ENCODE measurements at regions not wholly inside any gene's neighbourhood (a gene's known extent, or its start where the extent isn't known, plus 50 kb on each side); places are given as distances from the start of the nearest gene placed in this dataset.
A peak's percentile ranks its signal among the peaks of the same experiment; 100 is the strongest.

GRCh38 chr7:26614503-26614902 is 249.9 kb downstream of the SKAP2 start:
- FAIRE-seq, result no peak
- ChIA-PET CTCF (no interaction called here), POLR2A (no interaction called here)

GRCh38 chr7:26616235-26616634 is 248.2 kb downstream of the SKAP2 start:
- Histone ChIP-seq H3K4me3 (no peak overlapping the region), H3K9me3 (no peaks in the 10 kb centered on the region), H3K4me2 (no peak overlapping the region), H3K27ac (no peak overlapping the region), H3K4me1 (no peaks in the 10 kb centered on the region)
- ATAC-seq, result peak in 1 of 2 experiments; percentile 28; a peak in 1 of 6 replicates
- 51% methylated on average over 7 of the region's 7 CpGs for WGBS (ENCODE audit: missing lambda C conversion rate)
- CTCF ChIA-PET, result interaction anchor here (0.7 to 1.4 kb wide), 3 partner anchors 12 to 13 kb away, joined by 3 to 5 read pairs (median 3); no protein-coding TSS in a partner anchor
- peak in 1 of 2 experiments; percentile 8 for DNase-seq (ENCODE audit: low read depth in 1 of 2, low spot score in 1 of 2)
- POLR2A ChIA-PET, result no interaction called here
- FAIRE-seq, result no peak
- no peak for TF ChIP-seq KDM5A (IDR thresholded peaks at IDR 0.05)
- TF ChIP-seq KDM1A (IDR thresholded peaks at IDR 0.05; ENCODE audit: low read depth), result no peak
- no peak for TF ChIP-seq EHF (CRISPR knock-in tag; IDR thresholded peaks at IDR 0.05)
- TF ChIP-seq CBX8 (IDR thresholded peaks at IDR 0.05), result no peak
- TF ChIP-seq HOXB13 (CRISPR knock-in tag; IDR thresholded peaks at IDR 0.05; ENCODE audit: low read depth), result no peak
- TF ChIP-seq ZNF302 (CRISPR knock-in tag; IDR thresholded peaks at IDR 0.05), result no peak
- TF ChIP-seq, protein P1, sequence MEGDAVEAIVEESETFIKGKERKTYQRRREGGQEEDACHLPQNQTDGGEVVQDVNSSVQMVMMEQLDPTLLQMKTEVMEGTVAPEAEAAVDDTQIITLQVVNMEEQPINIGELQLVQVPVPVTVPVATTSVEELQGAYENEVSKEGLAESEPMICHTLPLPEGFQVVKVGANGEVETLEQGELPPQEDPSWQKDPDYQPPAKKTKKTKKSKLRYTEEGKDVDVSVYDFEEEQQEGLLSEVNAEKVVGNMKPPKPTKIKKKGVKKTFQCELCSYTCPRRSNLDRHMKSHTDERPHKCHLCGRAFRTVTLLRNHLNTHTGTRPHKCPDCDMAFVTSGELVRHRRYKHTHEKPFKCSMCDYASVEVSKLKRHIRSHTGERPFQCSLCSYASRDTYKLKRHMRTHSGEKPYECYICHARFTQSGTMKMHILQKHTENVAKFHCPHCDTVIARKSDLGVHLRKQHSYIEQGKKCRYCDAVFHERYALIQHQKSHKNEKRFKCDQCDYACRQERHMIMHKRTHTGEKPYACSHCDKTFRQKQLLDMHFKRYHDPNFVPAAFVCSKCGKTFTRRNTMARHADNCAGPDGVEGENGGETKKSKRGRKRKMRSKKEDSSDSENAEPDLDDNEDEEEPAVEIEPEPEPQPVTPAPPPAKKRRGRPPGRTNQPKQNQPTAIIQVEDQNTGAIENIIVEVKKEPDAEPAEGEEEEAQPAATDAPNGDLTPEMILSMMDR (IDR thresholded peaks at IDR 0.05), result no peak
- TF ChIP-seq ZC3H11A (IDR thresholded peaks at IDR 0.05), result no peak
- no peak for TF ChIP-seq JUN (IDR thresholded peaks at IDR 0.05)
- no peak for TF ChIP-seq ESRRA (IDR thresholded peaks at IDR 0.05; ENCODE audit: borderline replicate concordance, low read length)
- no peak for TF ChIP-seq NPAS2 (CRISPR knock-in tag; IDR thresholded peaks at IDR 0.05; ENCODE audit: borderline replicate concordance)

More at GRCh38 chr7:26614503-26614902, 249.9 kb downstream of the SKAP2 start:
- no peaks in the 10 kb centered on the region for H3K9me3 ChIP-seq
- WGBS (ENCODE audit: missing lambda C conversion rate), result 60% methylated on average over 11 of the region's 11 CpGs
- TF ChIP-seq, protein P2, sequence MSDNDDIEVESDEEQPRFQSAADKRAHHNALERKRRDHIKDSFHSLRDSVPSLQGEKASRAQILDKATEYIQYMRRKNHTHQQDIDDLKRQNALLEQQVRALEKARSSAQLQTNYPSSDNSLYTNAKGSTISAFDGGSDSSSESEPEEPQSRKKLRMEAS (IDR thresholded peaks at IDR 0.05), result no peak
- no peak for TF ChIP-seq ZC3H11A (IDR thresholded peaks at IDR 0.05)
- TF ChIP-seq TP53 (CRISPR knock-in tag; IDR thresholded peaks at IDR 0.05), result no peak
- TF ChIP-seq MAFK (IDR thresholded peaks at IDR 0.05; ENCODE audit: partially characterized antibody), result no peak
- no peak for TF ChIP-seq CBX2 (IDR thresholded peaks at IDR 0.05; ENCODE audit: borderline replicate concordance, low read depth)
- no peak for TF ChIP-seq ZFP36 (IDR thresholded peaks at IDR 0.05; ENCODE audit: borderline replicate concordance, partially characterized antibody)
- TF ChIP-seq RARB (CRISPR knock-in tag; IDR thresholded peaks at IDR 0.05), result no peak
- TF ChIP-seq MYC (IDR thresholded peaks at IDR 0.05; ENCODE audit: borderline replicate concordance, low read length), result no peak
- H3K4me1 ChIP-seq, result no peaks in the 10 kb centered on the region
- DNase-seq (ENCODE audit: low read depth in 1 of 2, low spot score in 1 of 2) (no peak), ATAC-seq (no peak)
- H3K4me2 ChIP-seq, result no peak overlapping the region
- no peak overlapping the region for H3K27ac ChIP-seq
- H3K4me3 ChIP-seq, result no peak overlapping the region

DNA sequence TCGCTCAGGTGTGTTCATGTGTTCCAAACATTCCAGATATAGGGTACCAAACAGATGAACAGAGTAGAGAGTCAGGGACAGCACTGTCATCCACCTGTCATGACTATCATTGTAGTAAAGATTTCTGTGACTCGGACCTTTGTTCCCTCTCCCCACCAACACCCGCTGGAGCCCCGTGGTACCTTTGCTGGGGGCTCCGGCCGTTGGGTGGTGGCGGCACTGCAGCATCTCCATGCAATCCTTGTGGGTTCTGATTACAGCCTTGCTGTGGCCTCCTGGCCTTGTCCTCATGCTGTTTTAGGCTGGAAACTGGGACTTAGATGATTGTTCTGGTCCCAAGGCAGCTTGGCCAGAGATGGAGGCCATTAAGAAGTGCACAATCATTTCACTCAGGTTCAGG is 247.3 kb downstream of the SKAP2 start:
- POLR2A ChIA-PET, result no interaction called here
- CTCF ChIA-PET, result interaction anchor here (1.4 kb wide), 1 partner anchor 11 kb away, joined by 3 read pairs; no protein-coding TSS in a partner anchor
- Histone ChIP-seq H3K4me2 (no peak overlapping the region), H3K4me1 (no peaks in the 10 kb centered on the region), H3K9me3 (no peaks in the 10 kb centered on the region), H3K4me3 (no peak overlapping the region), H3K27ac (no peak overlapping the region; a peak in 1 of 6 replicates)
- TF ChIP-seq EHMT2 (IDR thresholded peaks at IDR 0.05; ENCODE audit: low read depth) (no peak), POLR2A (IDR thresholded peaks at IDR 0.05; ENCODE audit: low read length) (no peak), EP300 (IDR thresholded peaks at IDR 0.05) (no peak), RARB (CRISPR knock-in tag; IDR thresholded peaks at IDR 0.05) (no peak), NFE2L2 (conservative IDR thresholded peaks at IDR 0.05; ENCODE audit: low read length) (no peak), REST (IDR thresholded peaks at IDR 0.05) (no peak), HOXB5 (CRISPR knock-in tag; IDR thresholded peaks at IDR 0.05) (no peak), SREBF2 (IDR thresholded peaks at IDR 0.05) (no peak), JUN (IDR thresholded peaks at IDR 0.05) (no peak), ZFP36 (IDR thresholded peaks at IDR 0.05; ENCODE audit: borderline replicate concordance, partially characterized antibody) (no peak), JUNB (IDR thresholded peaks at IDR 0.05) (no peak)
- no peak for ATAC-seq
- FAIRE-seq, result no peak
- no peak for DNase-seq (ENCODE audit: low read depth in 1 of 2, low spot score in 1 of 2)
- 83% methylated on average over 7 of the region's 7 CpGs for WGBS (ENCODE audit: missing lambda C conversion rate)

All from A549 (cell line).